ENCODE measurements at regions not wholly inside any gene's neighbourhood (a gene's known extent, or its start where the extent isn't known, plus 50 kb on each side); places are given as distances from the start of the nearest gene placed in this dataset.
"Not testable (repeated sequence)": the region's sequence is repeated elsewhere in the genome, so short reads cannot be mapped to it uniquely, and the experiment has no call there.

DNA sequence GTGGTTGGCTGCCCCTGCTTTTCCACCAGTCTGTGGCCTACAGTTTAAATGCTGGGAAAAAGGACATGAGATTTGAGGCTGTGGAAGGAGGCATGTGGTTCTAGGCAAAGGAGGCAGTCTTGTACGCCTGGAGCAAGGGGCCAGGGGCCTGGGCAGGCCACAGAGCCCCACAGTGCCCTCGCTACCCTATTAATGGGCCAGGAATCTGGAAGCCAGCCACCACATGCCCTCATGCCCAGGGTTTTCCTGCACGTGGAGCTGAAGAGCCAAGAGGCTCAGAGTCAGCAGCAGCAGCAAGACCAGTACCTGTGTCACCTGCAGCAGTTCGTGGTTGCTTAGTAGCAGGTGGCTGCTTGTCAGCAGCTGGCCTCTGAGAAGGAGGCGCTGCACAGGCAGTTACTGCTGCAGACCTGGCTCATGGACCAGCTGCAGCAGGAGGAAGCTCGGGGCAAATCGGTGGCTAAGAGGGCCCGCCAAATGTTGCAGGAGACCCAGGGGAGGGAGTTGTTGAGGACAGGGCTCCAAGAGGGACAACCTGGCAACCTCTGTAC, 157.9 kb downstream of the GOLGA6L4 start:
- H3K9me3 ChIP-seq (ENCODE audit: control extremely low read depth in 1 of 5, control insufficient read depth in 4 of 5, insufficient read depth in 2 of 5, low read depth in 1 of 5, low read length in 4 of 5); CTCF ChIA-PET; H3K27ac ChIP-seq (ENCODE audit: insufficient read depth in 1 of 2, low read depth in 1 of 2, low read length in 2 of 2, poor library complexity in 1 of 2, severe bottlenecking in 2 of 2); H3K4me1 ChIP-seq (ENCODE audit: control extremely low read depth in 1 of 4, control insufficient read depth in 4 of 4, insufficient read depth in 4 of 4, low read length in 3 of 4); H3K36me3 ChIP-seq (ENCODE audit: control insufficient read depth in 4 of 4, insufficient read depth in 4 of 4, low read length in 3 of 4); DNase-seq; H3K27me3 ChIP-seq (replicated peaks in 2 of 5; ENCODE audit: control insufficient read depth in 4 of 5, insufficient read depth in 5 of 5, low read length in 4 of 5); POLR2A ChIA-PET; H3K4me3 ChIP-seq (ENCODE audit: control insufficient read depth in 1 of 7, extremely low read depth in 1 of 7, insufficient read depth in 4 of 7, low read depth in 2 of 7, low read length in 6 of 7): not testable (repeated sequence)
- WGBS (ENCODE audit: insufficient coverage), result 91% methylated on average over 5 of the region's 8 CpGs

DNA sequence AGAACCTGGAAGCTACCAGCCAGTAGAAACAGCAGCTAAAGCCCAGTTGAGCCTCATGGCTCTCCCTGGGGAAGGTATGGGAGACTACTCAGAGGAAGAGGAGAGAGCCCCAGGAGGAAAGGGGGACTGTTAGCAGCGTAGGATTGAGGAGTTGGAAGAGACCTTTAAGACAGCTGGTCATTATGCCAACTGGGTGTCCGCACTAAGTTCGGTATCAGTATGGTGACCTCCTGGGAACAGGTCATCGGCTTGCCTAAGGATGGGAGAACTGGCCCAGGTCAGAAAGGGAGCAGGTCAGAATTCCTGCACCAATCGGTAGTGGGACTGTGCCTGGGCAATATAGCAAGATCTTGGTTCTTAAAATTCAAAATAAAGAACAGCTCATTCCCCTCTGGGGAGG, 158.4 kb downstream of the GOLGA6L4 start:
- DNase-seq; H3K27ac ChIP-seq (ENCODE audit: insufficient read depth in 1 of 2, low read depth in 1 of 2, low read length in 2 of 2, poor library complexity in 1 of 2, severe bottlenecking in 2 of 2); POLR2A ChIA-PET; H3K36me3 ChIP-seq (ENCODE audit: control insufficient read depth in 4 of 4, insufficient read depth in 4 of 4, low read length in 3 of 4); H3K9me3 ChIP-seq (ENCODE audit: control extremely low read depth in 1 of 5, control insufficient read depth in 4 of 5, insufficient read depth in 2 of 5, low read depth in 1 of 5, low read length in 4 of 5); H3K4me3 ChIP-seq (ENCODE audit: control insufficient read depth in 1 of 7, extremely low read depth in 1 of 7, insufficient read depth in 4 of 7, low read depth in 2 of 7, low read length in 6 of 7); H3K4me1 ChIP-seq (ENCODE audit: control extremely low read depth in 1 of 4, control insufficient read depth in 4 of 4, insufficient read depth in 4 of 4, low read length in 3 of 4); CTCF ChIA-PET; H3K27me3 ChIP-seq (replicated peaks in 2 of 5; ENCODE audit: control insufficient read depth in 4 of 5, insufficient read depth in 5 of 5, low read length in 4 of 5): not testable (repeated sequence)
- no CpG with 5 or more reads among the region's 5 CpGs for WGBS (ENCODE audit: insufficient coverage)

DNA sequence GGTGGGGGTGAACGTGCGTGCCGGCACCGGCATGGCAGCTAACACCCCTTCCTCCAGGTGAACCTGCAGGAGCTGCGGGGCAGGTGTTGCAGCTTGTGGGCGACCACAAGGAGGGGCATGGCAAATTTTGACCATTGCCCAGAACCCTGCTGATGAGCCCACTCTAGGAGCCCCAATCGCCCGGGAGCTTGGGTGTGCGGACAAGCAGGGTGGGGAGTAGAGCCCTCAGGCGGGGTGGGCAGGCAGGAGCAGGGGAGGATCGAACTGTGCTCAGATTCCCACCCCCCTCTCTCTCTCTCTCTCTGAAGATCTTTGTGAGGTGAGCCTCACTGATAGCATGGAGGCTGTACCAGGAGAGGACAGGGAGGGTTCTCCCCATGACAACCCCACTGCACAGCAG, 159.8 kb downstream of the GOLGA6L4 start:
- H3K9me3 ChIP-seq (ENCODE audit: control extremely low read depth in 1 of 5, control insufficient read depth in 4 of 5, insufficient read depth in 2 of 5, low read depth in 1 of 5, low read length in 4 of 5); H3K27ac ChIP-seq (ENCODE audit: insufficient read depth in 1 of 2, low read depth in 1 of 2, low read length in 2 of 2, poor library complexity in 1 of 2, severe bottlenecking in 2 of 2); POLR2A ChIA-PET; DNase-seq; H3K36me3 ChIP-seq (ENCODE audit: control insufficient read depth in 4 of 4, insufficient read depth in 4 of 4, low read length in 3 of 4); H3K4me3 ChIP-seq (ENCODE audit: control insufficient read depth in 1 of 7, extremely low read depth in 1 of 7, insufficient read depth in 4 of 7, low read depth in 2 of 7, low read length in 6 of 7); CTCF ChIA-PET; H3K4me1 ChIP-seq (ENCODE audit: control extremely low read depth in 1 of 4, control insufficient read depth in 4 of 4, insufficient read depth in 4 of 4, low read length in 3 of 4); H3K27me3 ChIP-seq (replicated peaks in 2 of 5; ENCODE audit: control insufficient read depth in 4 of 5, insufficient read depth in 5 of 5, low read length in 4 of 5): not testable (repeated sequence)
- WGBS (ENCODE audit: insufficient coverage), result 100% methylated on average over 3 of the region's 11 CpGs

DNA sequence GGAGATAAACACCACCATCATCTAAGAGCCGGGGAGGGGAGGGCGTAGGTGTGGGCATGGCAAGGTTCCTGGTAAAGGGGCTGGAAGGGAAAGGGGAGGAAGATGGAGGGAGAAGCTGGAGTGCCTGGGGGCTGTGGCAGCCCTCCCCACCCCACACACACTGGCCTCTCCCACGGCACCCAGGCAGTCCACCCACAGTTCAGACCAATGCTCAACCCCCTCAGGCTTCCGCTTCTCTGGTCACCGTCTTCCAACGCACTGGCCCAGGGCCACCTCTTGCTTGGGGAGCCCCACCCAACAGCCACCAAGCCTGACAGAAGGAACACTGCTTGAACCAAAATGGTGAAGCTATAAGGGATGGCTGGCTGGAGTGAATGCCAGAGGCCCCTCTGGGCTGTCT, 160.3 kb downstream of the GOLGA6L4 start:
- WGBS (ENCODE audit: insufficient coverage), result 71% methylated on average over 4 of the region's 6 CpGs
- H3K4me1 ChIP-seq (ENCODE audit: control extremely low read depth in 1 of 4, control insufficient read depth in 4 of 4, insufficient read depth in 4 of 4, low read length in 3 of 4); H3K4me3 ChIP-seq (ENCODE audit: control insufficient read depth in 1 of 7, extremely low read depth in 1 of 7, insufficient read depth in 4 of 7, low read depth in 2 of 7, low read length in 6 of 7); DNase-seq; H3K27ac ChIP-seq (ENCODE audit: insufficient read depth in 1 of 2, low read depth in 1 of 2, low read length in 2 of 2, poor library complexity in 1 of 2, severe bottlenecking in 2 of 2); H3K27me3 ChIP-seq (replicated peaks in 2 of 5; ENCODE audit: control insufficient read depth in 4 of 5, insufficient read depth in 5 of 5, low read length in 4 of 5); CTCF ChIA-PET; POLR2A ChIA-PET; H3K9me3 ChIP-seq (ENCODE audit: control extremely low read depth in 1 of 5, control insufficient read depth in 4 of 5, insufficient read depth in 2 of 5, low read depth in 1 of 5, low read length in 4 of 5); H3K36me3 ChIP-seq (ENCODE audit: control insufficient read depth in 4 of 4, insufficient read depth in 4 of 4, low read length in 3 of 4): not testable (repeated sequence)

DNA sequence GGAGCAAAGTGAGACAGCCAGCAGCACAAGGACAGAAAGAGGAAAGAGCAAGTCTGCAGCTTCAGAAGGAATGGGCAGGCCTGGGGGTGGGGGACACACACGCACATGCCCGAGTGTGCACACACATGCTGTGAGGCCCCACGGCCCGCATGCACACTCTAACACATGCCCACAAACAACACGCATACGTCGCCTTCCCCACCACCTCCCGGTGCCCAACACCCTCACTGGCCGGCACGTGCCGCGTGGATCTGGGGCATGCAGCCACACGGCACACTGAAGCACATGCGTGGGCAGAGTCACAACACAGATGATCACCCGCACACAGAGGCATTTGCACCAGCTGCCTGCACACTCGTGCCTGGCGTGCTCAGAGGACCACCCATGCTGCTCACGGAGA, 161.5 kb downstream of the GOLGA6L4 start:
- CTCF ChIA-PET; H3K9me3 ChIP-seq (ENCODE audit: control extremely low read depth in 1 of 5, control insufficient read depth in 4 of 5, insufficient read depth in 2 of 5, low read depth in 1 of 5, low read length in 4 of 5): not testable (repeated sequence)

DNA sequence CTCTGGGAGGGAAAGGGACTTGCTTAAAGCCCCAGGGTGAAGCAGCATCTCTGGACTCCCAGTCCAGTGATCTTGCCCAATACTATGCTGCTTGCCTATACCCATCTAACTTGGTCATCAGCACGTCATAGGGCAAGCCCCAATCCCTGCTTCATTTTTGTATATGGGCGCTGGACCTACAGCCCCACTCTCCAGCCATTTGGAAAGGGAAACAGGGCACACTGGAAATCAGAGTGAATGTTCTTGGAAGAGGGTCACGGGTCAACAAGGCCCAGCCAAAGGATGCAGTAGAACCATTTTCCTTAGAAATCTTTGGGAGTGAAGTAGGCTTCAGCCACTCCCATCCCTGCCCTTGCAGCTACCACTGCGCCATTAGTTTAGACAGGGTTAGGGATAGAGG, 162.5 kb downstream of the GOLGA6L4 start:
- H3K27ac ChIP-seq (ENCODE audit: insufficient read depth in 1 of 2, low read depth in 1 of 2, low read length in 2 of 2, poor library complexity in 1 of 2, severe bottlenecking in 2 of 2); DNase-seq; CTCF ChIA-PET; H3K4me3 ChIP-seq (ENCODE audit: control insufficient read depth in 1 of 7, extremely low read depth in 1 of 7, insufficient read depth in 4 of 7, low read depth in 2 of 7, low read length in 6 of 7); H3K4me1 ChIP-seq (ENCODE audit: control extremely low read depth in 1 of 4, control insufficient read depth in 4 of 4, insufficient read depth in 4 of 4, low read length in 3 of 4); H3K36me3 ChIP-seq (ENCODE audit: control insufficient read depth in 4 of 4, insufficient read depth in 4 of 4, low read length in 3 of 4); POLR2A ChIA-PET; H3K27me3 ChIP-seq (replicated peaks in 2 of 5; ENCODE audit: control insufficient read depth in 4 of 5, insufficient read depth in 5 of 5, low read length in 4 of 5); H3K9me3 ChIP-seq (ENCODE audit: control extremely low read depth in 1 of 5, control insufficient read depth in 4 of 5, insufficient read depth in 2 of 5, low read depth in 1 of 5, low read length in 4 of 5): not testable (repeated sequence)
- 80% methylated on average over 2 of the region's 4 CpGs for WGBS (ENCODE audit: insufficient coverage)

More for the DNA sequence above, 161.5 kb downstream of the GOLGA6L4 start:
- no CpG with 5 or more reads among the region's 18 CpGs for WGBS (ENCODE audit: insufficient coverage)
- H3K4me3 ChIP-seq (ENCODE audit: control insufficient read depth in 1 of 7, extremely low read depth in 1 of 7, insufficient read depth in 4 of 7, low read depth in 2 of 7, low read length in 6 of 7); H3K27me3 ChIP-seq (replicated peaks in 2 of 5; ENCODE audit: control insufficient read depth in 4 of 5, insufficient read depth in 5 of 5, low read length in 4 of 5); H3K27ac ChIP-seq (ENCODE audit: insufficient read depth in 1 of 2, low read depth in 1 of 2, low read length in 2 of 2, poor library complexity in 1 of 2, severe bottlenecking in 2 of 2); H3K4me1 ChIP-seq (ENCODE audit: control extremely low read depth in 1 of 4, control insufficient read depth in 4 of 4, insufficient read depth in 4 of 4, low read length in 3 of 4); H3K36me3 ChIP-seq (ENCODE audit: control insufficient read depth in 4 of 4, insufficient read depth in 4 of 4, low read length in 3 of 4); DNase-seq; POLR2A ChIA-PET: not testable (repeated sequence)

DNA sequence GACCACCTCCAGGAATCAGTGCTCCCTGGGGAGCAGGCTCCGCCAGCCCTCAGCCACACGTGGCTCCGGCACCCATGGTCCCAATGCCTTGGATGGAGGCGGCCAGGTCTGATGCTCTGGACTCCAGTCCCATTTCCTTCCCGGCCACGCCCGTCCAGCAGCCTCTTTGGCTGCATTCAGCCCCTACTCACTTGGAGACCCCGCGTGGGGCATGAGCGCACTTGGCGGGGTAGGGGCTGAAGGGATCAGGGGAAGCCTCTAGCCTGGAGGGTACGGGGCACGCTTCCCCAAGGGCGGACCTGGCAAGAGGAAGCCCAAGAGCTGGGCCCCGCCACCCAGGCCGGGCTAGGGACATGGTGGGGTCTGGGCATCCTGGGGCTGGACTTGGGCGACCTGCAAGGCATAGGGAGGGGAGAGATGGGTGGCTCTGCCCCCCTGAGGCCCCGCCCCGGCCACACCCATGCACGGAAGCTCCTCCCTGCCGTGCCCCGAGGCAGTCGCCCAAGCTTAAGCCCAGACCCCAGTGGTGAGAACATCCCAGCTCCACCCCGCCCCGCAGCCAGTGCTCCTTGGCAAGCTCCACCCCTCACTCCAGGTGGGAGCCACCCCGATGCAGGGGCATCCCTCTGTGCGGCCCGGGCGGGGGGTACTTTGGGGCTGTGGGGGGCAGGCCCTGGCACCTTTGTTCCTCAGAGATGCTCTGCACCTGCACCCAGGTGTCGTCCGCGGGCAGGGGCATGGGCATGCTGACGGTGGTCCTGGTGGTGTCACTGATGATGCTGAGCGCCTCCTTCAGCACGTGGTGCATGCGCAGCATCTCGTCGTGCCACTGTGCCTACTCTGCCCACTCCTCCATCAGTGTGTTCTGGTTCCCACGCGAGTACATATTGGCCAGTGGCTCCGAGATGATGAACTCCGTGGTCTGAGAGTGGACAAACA, 163.5 kb downstream of the GOLGA6L4 start:
- WGBS (ENCODE audit: insufficient coverage), result 88% methylated on average over 34 of the region's 42 CpGs
- no peak overlapping the region for H3K27ac ChIP-seq (ENCODE audit: insufficient read depth in 1 of 2, low read depth in 1 of 2, low read length in 2 of 2, poor library complexity in 1 of 2, severe bottlenecking in 2 of 2)
- POLR2A ChIA-PET, result no interaction called here
- no peaks in the 10 kb centered on the region for H3K4me1 ChIP-seq (ENCODE audit: control extremely low read depth in 1 of 4, control insufficient read depth in 4 of 4, insufficient read depth in 4 of 4, low read length in 3 of 4)
- H3K4me3 ChIP-seq (ENCODE audit: control insufficient read depth in 1 of 7, extremely low read depth in 1 of 7, insufficient read depth in 4 of 7, low read depth in 2 of 7, low read length in 6 of 7), result no peak overlapping the region
- CTCF ChIA-PET, result no interaction called here
- no peaks in the 10 kb centered on the region for H3K36me3 ChIP-seq (ENCODE audit: control insufficient read depth in 4 of 4, insufficient read depth in 4 of 4, low read length in 3 of 4)
- DNase-seq, result no peak
- H3K9me3 ChIP-seq (ENCODE audit: control extremely low read depth in 1 of 5, control insufficient read depth in 4 of 5, insufficient read depth in 2 of 5, low read depth in 1 of 5, low read length in 4 of 5), result peaks cover 0 to 3% (median 0%) of the 10 kb centered on the region in 5 experiments
- H3K27me3 ChIP-seq (replicated peaks in 2 of 5; ENCODE audit: control insufficient read depth in 4 of 5, insufficient read depth in 5 of 5, low read length in 4 of 5), result no peaks in the 10 kb centered on the region

Data from common myeloid progenitor, CD34-positive (primary cell).